Fibroblast of lung (primary cell): ENCODE measurements at regions not wholly inside any gene's neighbourhood (a gene's known extent, or its start where the extent isn't known, plus 50 kb on each side); places are given as distances from the start of the nearest gene placed in this dataset.

Source experiments
- CTCF ChIP-seq, 2 donors: IDR thresholded peaks in 1 of 2; conservative IDR thresholded peaks in 1 of 2; 1 replicate in 1 of 2; 2 replicates in 1 of 2; pipeline ENCODE4 v1.5.1; 2011 to 2012; ENCODE audit warnings: low read length in 2 of 2, control low read depth in 1 of 2, inconsistent platforms in 1 of 2, low read depth in 1 of 2, mild to moderate bottlenecking in 1 of 2
- EZH2 ChIP-seq: IDR thresholded peaks from 2 replicates; pipeline ENCODE4 v1.5.1; 2012; ENCODE audit warnings: low read length, control low read depth, mild to moderate bottlenecking; ENCODE audit errors: missing control alignments

- no peak for TF ChIP-seq CTCF (conservative IDR thresholded peaks at IDR 0.05 in 1 of 2, IDR thresholded peaks at IDR 0.05 in 1 of 2; ENCODE audit: low read depth in 1 of 2, low read length in 2 of 2)
- TF ChIP-seq EZH2: no peak
These were observed 103.7 kb downstream of the MEX3B start for GRCh38 chr15:81942157-81942556.
